GM12878 (cell line): ENCODE measurements at regions not wholly inside any gene's neighbourhood (a gene's known extent, or its start where the extent isn't known, plus 50 kb on each side); places are given as distances from the start of the nearest gene placed in this dataset.

Experiments
- ATAC-seq: fragments of 200-7000 bp; cut with Tn5 transposase; 3 replicates; pipeline ENCODE4 v1.9.1; 2020; ENCODE audit warnings: mild to moderate bottlenecking, moderate library complexity
- BruUV-seq: library from RNA; stranded (reverse); fragments of 400-500 nt; replicated peaks from 2 replicates; lab custom pipeline; 2021; lab: Mats Ljungman, UMichigan
- CTCF ChIA-PET: fragments of 300-600 bp; sonication (Branson Sonifier 250); formaldehyde crosslinking; extraction: SDS; loops from one replicate; lab custom pipeline; 2021; ENCODE audit warnings: inconsistent platforms; lab: Yijun Ruan, JAX
- POLR2A ChIA-PET: fragments of 350-600 bp; formaldehyde crosslinking; extraction: SDS; loops from one replicate; lab custom pipeline; 2021; ENCODE audit warnings: inconsistent platforms; lab: Charles Lee
- RAD21 ChIA-PET: fragments of 300-600 bp; sonication (Branson Sonifier 250); formaldehyde crosslinking; loops from one replicate; lab custom pipeline; 2023; ENCODE audit warnings: antibody characterized with exemption; ENCODE audit not compliant: unreplicated experiment; lab: Charles Lee
- SMC1A ChIA-PET: fragments of 300-600 bp; sonication (Branson Sonifier 250); formaldehyde crosslinking; loops from one replicate; lab custom pipeline; 2023; ENCODE audit not compliant: unreplicated experiment, uncharacterized antibody; lab: Charles Lee
- DNase-seq: peaks from one replicate; pipeline ENCODE4 v3.0.0-alpha.2; 2011; ENCODE audit warnings: low read depth, low spot score
- FAIRE-seq: peaks from 3 replicates; lab custom pipeline; 2011; peaks lifted over from hg19 to GRCh38; lab: Jason Lieb, UNC
- H2AFZ ChIP-seq: 2 replicates; pipeline ENCODE4 v1.6.0; 2011; ENCODE audit warnings: low read depth, low read length, control low read depth; ENCODE audit not compliant: control insufficient read depth
- H3K27ac ChIP-seq: 2 replicates; pipeline ENCODE4 v1.5.1; 2011; ENCODE audit warnings: control low read depth; ENCODE audit not compliant: control insufficient read depth, insufficient read depth
- H3K27me3 ChIP-seq, 2 experiments: replicated peaks in 1 of 2; 2 replicates each; pipeline versions ENCODE4 v1.6.0 to v1.6.1; 2011; ENCODE audit warnings: low read length in 1 of 2; ENCODE audit not compliant: control insufficient read depth in 2 of 2, insufficient read depth in 2 of 2
- H3K36me3 ChIP-seq, 2 experiments: 2 replicates each; pipeline ENCODE4 v1.5.1; 2011; ENCODE audit warnings: low read length in 1 of 2; ENCODE audit not compliant: control insufficient read depth in 2 of 2, insufficient read depth in 2 of 2
- H3K4me1 ChIP-seq: 2 replicates; pipeline ENCODE4 v1.6.1; 2011; ENCODE audit warnings: mild to moderate bottlenecking, low read length, moderate library complexity, mixed read lengths; ENCODE audit not compliant: control insufficient read depth, insufficient read depth
- H3K4me2 ChIP-seq: 2 replicates; pipeline ENCODE4 v1.6.0; 2011; ENCODE audit warnings: control low read depth; ENCODE audit not compliant: control insufficient read depth, insufficient read depth
- H3K4me3 ChIP-seq: fragments of 200-600 bp; sonication (generic); 2 replicates; pipeline ENCODE4 v1.5.1; 2016
- H3K79me2 ChIP-seq: 2 replicates; pipeline ENCODE4 v1.6.0; 2011; ENCODE audit warnings: low read length; ENCODE audit not compliant: control insufficient read depth, insufficient read depth
- H3K9ac ChIP-seq: 2 replicates; pipeline ENCODE4 v1.8.0; 2011; ENCODE audit warnings: low read length, control low read depth, mixed read lengths; ENCODE audit not compliant: control insufficient read depth, insufficient read depth
- H3K9me3 ChIP-seq: replicated peaks from 3 replicates; pipeline ENCODE4 v1.5.1; 2011; ENCODE audit warnings: mild to moderate bottlenecking, low read length; ENCODE audit not compliant: control insufficient read depth, insufficient read depth
- H4K20me1 ChIP-seq: 2 replicates; pipeline ENCODE4 v1.6.0; 2011; ENCODE audit not compliant: control insufficient read depth, insufficient read depth
- BRCA1 ChIP-seq: IDR thresholded peaks from 2 replicates; pipeline ENCODE4 v1.6.1; 2011; ENCODE audit warnings: low read depth, low read length, improper control_type of control experiment
- CBFB ChIP-seq: IDR thresholded peaks from 2 replicates; pipeline ENCODE4 v1.6.1; 2016; ENCODE audit warnings: antibody characterized with exemption, low read depth
- CHD1 ChIP-seq: IDR thresholded peaks from 2 replicates; pipeline ENCODE4 v1.6.1; 2012; ENCODE audit warnings: low read depth, low read length, improper control_type of control experiment
- EGR1 ChIP-seq, 2 experiments: IDR thresholded peaks; 1 replicate in 1 of 2; 2 replicates in 1 of 2; pipeline ENCODE4 v1.6.1; 2011 to 2012; ENCODE audit warnings: low read depth in 2 of 2, low read length in 2 of 2, borderline replicate concordance in 1 of 2, mild to moderate bottlenecking in 1 of 2, moderate library complexity in 1 of 2
- PAX5 ChIP-seq: IDR thresholded peaks from 2 replicates; pipeline ENCODE4 v1.6.1; 2011; ENCODE audit warnings: low read depth, low read length, borderline replicate concordance
- RELA ChIP-seq: fragments of 450-650 bp; IDR thresholded peaks from 2 replicates; pipeline ENCODE4 v1.8.0; 2014; ENCODE audit warnings: borderline replicate concordance; ENCODE audit not compliant: partially characterized antibody
- SMAD1 ChIP-seq: fragments of 450-650 bp; IDR thresholded peaks from 2 replicates; pipeline ENCODE4 v1.6.1; 2018; ENCODE audit warnings: mild to moderate bottlenecking, low read depth; ENCODE audit not compliant: partially characterized antibody
- ZNF622 ChIP-seq: fragments of 450-650 bp; IDR thresholded peaks from 2 replicates; pipeline ENCODE4 v1.6.1; 2017; ENCODE audit warnings: mild to moderate bottlenecking, inconsistent platforms
- WGBS: methylation state at CpG from one replicate; pipeline ENCODE4 v1.1.6; 2016; ENCODE audit warnings: low lambda C conversion rate; ENCODE audit not compliant: insufficient replicate concordance, insufficient coverage; ENCODE audit errors: missing lambda C conversion rate; 5-methylcytosine and 5-hydroxymethylcytosine counted together
- in situ Hi-C: fragments of 300-500 bp; cut with MboI; formaldehyde crosslinking; loops from 9 replicates; pipeline ENCODE4 v1.14.3; 2018; ENCODE audit warnings: mixed read lengths
- intact Hi-C: fragments of 100-400 bp; cut with micrococcal nuclease; formaldehyde crosslinking; loops from one replicate; pipeline ENCODE4 v1.14.2; 2022; ENCODE audit not compliant: unreplicated experiment
- TF ChIP-seq, protein P1 (sequence below): fragments of 450-650 bp; IDR thresholded peaks from 2 replicates; pipeline ENCODE4 v1.6.1; 2017; ENCODE audit warnings: antibody characterized with exemption, mild to moderate bottlenecking, moderate library complexity
- TF ChIP-seq, protein P2 (sequence below): IDR thresholded peaks from 2 replicates; pipeline ENCODE4 v1.6.1; 2011; ENCODE audit warnings: low read depth, low read length, improper control_type of control experiment, borderline replicate concordance
- TF ChIP-seq, protein P3 (sequence below): fragments of 450-650 bp; conservative IDR thresholded peaks from 2 replicates; pipeline ENCODE4 v1.6.1; 2017; ENCODE audit warnings: mild to moderate bottlenecking, moderate library complexity

DNA sequence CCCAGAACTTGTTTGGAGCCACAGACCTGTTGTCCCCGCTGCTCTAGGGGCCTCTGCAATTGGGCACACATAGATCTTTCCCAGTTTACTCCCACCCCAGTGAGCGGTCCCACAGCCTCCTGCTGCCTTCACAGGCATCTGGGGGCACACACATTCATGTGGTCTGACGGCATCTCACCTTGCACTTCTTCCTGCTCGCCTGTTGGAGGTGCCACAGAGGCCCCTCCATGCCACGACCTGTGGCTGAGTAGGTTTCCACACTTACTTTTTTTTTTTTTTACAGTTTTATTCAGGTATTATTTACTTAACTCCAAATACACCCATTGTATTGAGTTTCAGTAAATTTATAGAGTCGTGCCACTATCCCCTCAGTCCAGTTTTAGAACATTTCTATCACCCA, 68.9 kb upstream of the SEPTIN5 start:
- Histone ChIP-seq H3K4me2 (no peak overlapping the region), H3K9ac (no peak overlapping the region), H3K27me3 (no peaks in the 10 kb centered on the region), H2AFZ (no peak overlapping the region), H3K4me3 (no peak overlapping the region), H3K9me3 (peaks cover 4% of the 10 kb centered on the region; the same call in 2 of the 3 replicates), H3K27ac (no peak overlapping the region), H3K36me3 (no peaks in the 10 kb centered on the region)
- ChIA-PET RAD21 (no interaction called here), POLR2A (no interaction called here)
- in situ Hi-C loops = no loop called here
- DNase-seq = no peak
- BruUV-seq = no TSS peak
- no peak for ATAC-seq
- TF ChIP-seq SMAD1 (no peak), CHD1 (no peak), CBFB (no peak), PAX5 (no peak), ZNF622 (no peak), BRCA1 (no peak), RELA (no peak), EGR1 (IDR thresholded peaks at IDR 0.05; ENCODE audit: borderline replicate concordance in 1 of 2, low read depth in 2 of 2, low read length in 2 of 2) (no peak)
- TF ChIP-seq, protein P1, sequence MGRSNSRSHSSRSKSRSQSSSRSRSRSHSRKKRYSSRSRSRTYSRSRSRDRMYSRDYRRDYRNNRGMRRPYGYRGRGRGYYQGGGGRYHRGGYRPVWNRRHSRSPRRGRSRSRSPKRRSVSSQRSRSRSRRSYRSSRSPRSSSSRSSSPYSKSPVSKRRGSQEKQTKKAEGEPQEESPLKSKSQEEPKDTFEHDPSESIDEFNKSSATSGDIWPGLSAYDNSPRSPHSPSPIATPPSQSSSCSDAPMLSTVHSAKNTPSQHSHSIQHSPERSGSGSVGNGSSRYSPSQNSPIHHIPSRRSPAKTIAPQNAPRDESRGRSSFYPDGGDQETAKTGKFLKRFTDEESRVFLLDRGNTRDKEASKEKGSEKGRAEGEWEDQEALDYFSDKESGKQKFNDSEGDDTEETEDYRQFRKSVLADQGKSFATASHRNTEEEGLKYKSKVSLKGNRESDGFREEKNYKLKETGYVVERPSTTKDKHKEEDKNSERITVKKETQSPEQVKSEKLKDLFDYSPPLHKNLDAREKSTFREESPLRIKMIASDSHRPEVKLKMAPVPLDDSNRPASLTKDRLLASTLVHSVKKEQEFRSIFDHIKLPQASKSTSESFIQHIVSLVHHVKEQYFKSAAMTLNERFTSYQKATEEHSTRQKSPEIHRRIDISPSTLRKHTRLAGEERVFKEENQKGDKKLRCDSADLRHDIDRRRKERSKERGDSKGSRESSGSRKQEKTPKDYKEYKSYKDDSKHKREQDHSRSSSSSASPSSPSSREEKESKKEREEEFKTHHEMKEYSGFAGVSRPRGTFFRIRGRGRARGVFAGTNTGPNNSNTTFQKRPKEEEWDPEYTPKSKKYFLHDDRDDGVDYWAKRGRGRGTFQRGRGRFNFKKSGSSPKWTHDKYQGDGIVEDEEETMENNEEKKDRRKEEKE = no peak
- TF ChIP-seq, protein P2, sequence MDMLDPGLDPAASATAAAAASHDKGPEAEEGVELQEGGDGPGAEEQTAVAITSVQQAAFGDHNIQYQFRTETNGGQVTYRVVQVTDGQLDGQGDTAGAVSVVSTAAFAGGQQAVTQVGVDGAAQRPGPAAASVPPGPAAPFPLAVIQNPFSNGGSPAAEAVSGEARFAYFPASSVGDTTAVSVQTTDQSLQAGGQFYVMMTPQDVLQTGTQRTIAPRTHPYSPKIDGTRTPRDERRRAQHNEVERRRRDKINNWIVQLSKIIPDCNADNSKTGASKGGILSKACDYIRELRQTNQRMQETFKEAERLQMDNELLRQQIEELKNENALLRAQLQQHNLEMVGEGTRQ = no peak
- TF ChIP-seq, protein P3, sequence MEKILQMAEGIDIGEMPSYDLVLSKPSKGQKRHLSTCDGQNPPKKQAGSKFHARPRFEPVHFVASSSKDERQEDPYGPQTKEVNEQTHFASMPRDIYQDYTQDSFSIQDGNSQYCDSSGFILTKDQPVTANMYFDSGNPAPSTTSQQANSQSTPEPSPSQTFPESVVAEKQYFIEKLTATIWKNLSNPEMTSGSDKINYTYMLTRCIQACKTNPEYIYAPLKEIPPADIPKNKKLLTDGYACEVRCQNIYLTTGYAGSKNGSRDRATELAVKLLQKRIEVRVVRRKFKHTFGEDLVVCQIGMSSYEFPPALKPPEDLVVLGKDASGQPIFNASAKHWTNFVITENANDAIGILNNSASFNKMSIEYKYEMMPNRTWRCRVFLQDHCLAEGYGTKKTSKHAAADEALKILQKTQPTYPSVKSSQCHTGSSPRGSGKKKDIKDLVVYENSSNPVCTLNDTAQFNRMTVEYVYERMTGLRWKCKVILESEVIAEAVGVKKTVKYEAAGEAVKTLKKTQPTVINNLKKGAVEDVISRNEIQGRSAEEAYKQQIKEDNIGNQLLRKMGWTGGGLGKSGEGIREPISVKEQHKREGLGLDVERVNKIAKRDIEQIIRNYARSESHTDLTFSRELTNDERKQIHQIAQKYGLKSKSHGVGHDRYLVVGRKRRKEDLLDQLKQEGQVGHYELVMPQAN = no peak
- TF ChIP-seq, all 136 proteins: peak for 0
- CTCF ChIA-PET = interaction anchor here (1.0 kb wide), 1 partner anchor 34 kb away, joined by 3 read pairs; no protein-coding TSS in a partner anchor
- 6% methylated on average over 6 of the region's 6 CpGs for WGBS
- SMC1A ChIA-PET = no interaction called here
- Histone ChIP-seq H3K79me2 (no peaks in the 10 kb centered on the region), H4K20me1 (no peaks in the 10 kb centered on the region), H3K4me1 (no peaks in the 10 kb centered on the region)
- FAIRE-seq = no peak
- intact Hi-C loops = no loop called here
